ENCODE measurements at regions not wholly inside any gene's neighbourhood (a gene's known extent, or its start where the extent isn't known, plus 50 kb on each side); places are given as distances from the start of the nearest gene placed in this dataset.

- TF ChIP-seq, protein P1, sequence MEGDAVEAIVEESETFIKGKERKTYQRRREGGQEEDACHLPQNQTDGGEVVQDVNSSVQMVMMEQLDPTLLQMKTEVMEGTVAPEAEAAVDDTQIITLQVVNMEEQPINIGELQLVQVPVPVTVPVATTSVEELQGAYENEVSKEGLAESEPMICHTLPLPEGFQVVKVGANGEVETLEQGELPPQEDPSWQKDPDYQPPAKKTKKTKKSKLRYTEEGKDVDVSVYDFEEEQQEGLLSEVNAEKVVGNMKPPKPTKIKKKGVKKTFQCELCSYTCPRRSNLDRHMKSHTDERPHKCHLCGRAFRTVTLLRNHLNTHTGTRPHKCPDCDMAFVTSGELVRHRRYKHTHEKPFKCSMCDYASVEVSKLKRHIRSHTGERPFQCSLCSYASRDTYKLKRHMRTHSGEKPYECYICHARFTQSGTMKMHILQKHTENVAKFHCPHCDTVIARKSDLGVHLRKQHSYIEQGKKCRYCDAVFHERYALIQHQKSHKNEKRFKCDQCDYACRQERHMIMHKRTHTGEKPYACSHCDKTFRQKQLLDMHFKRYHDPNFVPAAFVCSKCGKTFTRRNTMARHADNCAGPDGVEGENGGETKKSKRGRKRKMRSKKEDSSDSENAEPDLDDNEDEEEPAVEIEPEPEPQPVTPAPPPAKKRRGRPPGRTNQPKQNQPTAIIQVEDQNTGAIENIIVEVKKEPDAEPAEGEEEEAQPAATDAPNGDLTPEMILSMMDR (IDR thresholded peaks at IDR 0.05) = no peak
- TF ChIP-seq POLR2A (IDR thresholded peaks at IDR 0.05) = no peak
Observed at GRCh38 chr4:72797486-72797885, 228.5 kb upstream of the ADAMTS3 start.
